H1 (cell line): ENCODE measurements at regions not wholly inside any gene's neighbourhood (a gene's known extent, or its start where the extent isn't known, plus 50 kb on each side); places are given as distances from the start of the nearest gene placed in this dataset.

Experiments
- CTCF ChIA-PET: fragments of 300-600 bp; sonication (Branson Sonifier 250); formaldehyde crosslinking; loops from one replicate; lab custom pipeline; 2021; ENCODE audit not compliant: partially characterized antibody; lab: Charles Lee
- POLR2A ChIA-PET: fragments of 300-600 bp; sonication (Branson Sonifier 250); formaldehyde crosslinking; loops from one replicate; lab custom pipeline; 2021; ENCODE audit warnings: inconsistent platforms; ENCODE audit not compliant: partially characterized antibody; lab: Charles Lee
- DNase-seq, 2 experiments: peaks; one replicate each; pipeline versions ENCODE4 v3.0.0 to v3.0.0-alpha.2; 2010 to 2022; ENCODE audit warnings: low spot score in 2 of 2, low read depth in 1 of 2, mixed read lengths in 1 of 2
- FAIRE-seq: peaks from 2 replicates; lab custom pipeline; 2011; peaks lifted over from hg19 to GRCh38; lab: Jason Lieb, UNC
- H2AFZ ChIP-seq: 2 replicates; pipeline ENCODE4 v1.8.1; 2012; ENCODE audit warnings: low read length, inconsistent platforms
- H2AK5ac ChIP-seq: 2 replicates; pipeline ENCODE4 v1.6.1; 2013; ENCODE audit warnings: low read depth, low read length
- H2BK120ac ChIP-seq: replicated peaks from 2 replicates; pipeline ENCODE3; 2013; ENCODE audit warnings: low read depth, low read length, inconsistent platforms
- H2BK12ac ChIP-seq: 2 replicates; pipeline ENCODE4 v1.6.1; 2013; ENCODE audit warnings: low read depth, low read length
- H2BK15ac ChIP-seq: 2 replicates; pipeline ENCODE4 v1.6.1; 2013; ENCODE audit warnings: low read length
- H2BK20ac ChIP-seq: 2 replicates; pipeline ENCODE4 v1.6.1; 2013; ENCODE audit warnings: low read length
- H2BK5ac ChIP-seq: 2 replicates; pipeline ENCODE4 v1.6.1; 2013; ENCODE audit warnings: low read depth, low read length
- H3K14ac ChIP-seq: 2 replicates; pipeline ENCODE4 v1.6.1; 2013; ENCODE audit warnings: inconsistent platforms; ENCODE audit not compliant: insufficient read length
- H3K18ac ChIP-seq: 2 replicates; pipeline ENCODE4 v1.6.1; 2013; ENCODE audit warnings: low read length; ENCODE audit errors: extremely low read depth
- H3K23ac ChIP-seq: 2 replicates; pipeline ENCODE4 v1.6.1; 2013; ENCODE audit warnings: inconsistent platforms; ENCODE audit not compliant: insufficient read length
- H3K23me2 ChIP-seq: 2 replicates; pipeline ENCODE4 v1.6.1; 2013; ENCODE audit warnings: low read depth, low read length
- H3K27ac ChIP-seq: 2 replicates; pipeline ENCODE4 v1.6.1; 2011; ENCODE audit warnings: low read depth, low read length, inconsistent platforms
- H3K27me3 ChIP-seq, 4 experiments: replicated peaks in 1 of 4; 1 replicate in 1 of 4; 2 replicates in 3 of 4; pipeline versions ENCODE4 v1.6.1 to v1.8.1; 2011 to 2013; ENCODE audit warnings: low read length in 3 of 4, mild to moderate bottlenecking in 3 of 4, inconsistent platforms in 2 of 4, mixed read lengths in 2 of 4, moderate library complexity in 1 of 4; ENCODE audit not compliant: control insufficient read depth in 3 of 4, insufficient read depth in 3 of 4; ENCODE audit errors: extremely low read depth in 1 of 4
- H3K36me3 ChIP-seq, 4 experiments: 2 replicates each; pipeline versions ENCODE4 v1.6.1 to v1.8.1; 2011 to 2013; ENCODE audit warnings: mild to moderate bottlenecking in 4 of 4, low read length in 3 of 4, moderate library complexity in 2 of 4, control low read depth in 1 of 4, inconsistent platforms in 1 of 4; ENCODE audit not compliant: insufficient read depth in 4 of 4, control insufficient read depth in 2 of 4
- H3K4ac ChIP-seq: replicated peaks from 2 replicates; pipeline ENCODE3; 2013; ENCODE audit warnings: low read length, low read depth, mixed read lengths, inconsistent platforms; ENCODE audit not compliant: insufficient read length
- H3K4me1 ChIP-seq, 4 experiments: replicated peaks in 1 of 4; 1 replicate in 1 of 4; 2 replicates in 3 of 4; pipeline versions ENCODE4 v1.6.1 to v1.8.1; 2011 to 2013; ENCODE audit warnings: low read length in 3 of 4, inconsistent platforms in 2 of 4, mixed read lengths in 1 of 4; ENCODE audit not compliant: insufficient read depth in 4 of 4, control insufficient read depth in 3 of 4
- H3K4me2 ChIP-seq, 2 experiments: 2 replicates each; pipeline versions ENCODE4 v1.6.1 to v1.8.1; 2011 to 2013; ENCODE audit warnings: low read depth in 2 of 2, low read length in 2 of 2, control low read depth in 1 of 2, inconsistent platforms in 1 of 2, mild to moderate bottlenecking in 1 of 2; ENCODE audit not compliant: insufficient read depth in 1 of 2
- H3K4me3 ChIP-seq, 4 experiments: fragments of 200-600, 300-600 bp in 1 of 4; sonication (generic), shearing (Covaris generic), sonication (Bioruptor Twin) in 1 of 4; 2 replicates each; pipeline versions ENCODE4 v1.5.1 to v1.8.1; 2011 to 2016; ENCODE audit warnings: low read length in 4 of 4, low read depth in 3 of 4, control low read depth in 2 of 4, inconsistent platforms in 2 of 4, mild to moderate bottlenecking in 2 of 4, mixed read lengths in 1 of 4, moderate library complexity in 1 of 4; ENCODE audit not compliant: insufficient read depth in 2 of 4; ENCODE audit errors: extremely low read depth in 1 of 4
- H3K56ac ChIP-seq: replicated peaks from 2 replicates; pipeline ENCODE3; 2013; ENCODE audit warnings: low read depth, mild to moderate bottlenecking, mixed read lengths, low read length, inconsistent platforms; ENCODE audit not compliant: insufficient read length
- H3K79me1 ChIP-seq: 2 replicates; pipeline ENCODE4 v1.6.1; 2013; ENCODE audit warnings: low read depth, low read length, control low read depth
- H3K79me2 ChIP-seq, 2 experiments: 2 replicates each; pipeline versions ENCODE4 v1.6.1 to v1.8.1; 2012 to 2013; ENCODE audit warnings: low read length in 2 of 2, mild to moderate bottlenecking in 2 of 2, inconsistent platforms in 1 of 2; ENCODE audit not compliant: insufficient read depth in 2 of 2, control insufficient read depth in 1 of 2
- H3K9ac ChIP-seq, 4 experiments: replicated peaks in 1 of 4; 1 replicate in 1 of 4; 2 replicates in 3 of 4; pipeline versions ENCODE4 v1.6.1 to v1.8.1; 2011 to 2013; ENCODE audit warnings: low read depth in 3 of 4, low read length in 3 of 4, control low read depth in 2 of 4, mild to moderate bottlenecking in 2 of 4, moderate library complexity in 2 of 4, inconsistent platforms in 1 of 4; ENCODE audit errors: extremely low read depth in 1 of 4
- H3K9me3 ChIP-seq, 2 experiments: 2 replicates each; pipeline versions ENCODE4 v1.6.1 to v1.8.1; 2012 to 2013; ENCODE audit warnings: mild to moderate bottlenecking in 2 of 2, moderate library complexity in 2 of 2, control low read depth in 1 of 2, inconsistent platforms in 1 of 2, low read depth in 1 of 2, low read length in 1 of 2, mixed read lengths in 1 of 2; ENCODE audit not compliant: insufficient read depth in 2 of 2
- H4K20me1 ChIP-seq, 2 experiments: replicated peaks in 1 of 2; 2 replicates each; pipeline versions ENCODE3 to v1.8.1; 2011 to 2013; ENCODE audit warnings: inconsistent platforms in 2 of 2, low read length in 2 of 2, mild to moderate bottlenecking in 1 of 2; ENCODE audit not compliant: insufficient read depth in 2 of 2, control insufficient read depth in 1 of 2
- H4K5ac ChIP-seq: 2 replicates; pipeline ENCODE4 v1.6.1; 2013; ENCODE audit warnings: low read length, low read depth, mixed read lengths, inconsistent platforms; ENCODE audit not compliant: insufficient read length
- H4K8ac ChIP-seq: 2 replicates; pipeline ENCODE4 v1.8.0; 2013; ENCODE audit warnings: mild to moderate bottlenecking, moderate library complexity, low read length, inconsistent platforms; ENCODE audit not compliant: insufficient read depth; ENCODE audit errors: extremely low read depth
- H4K91ac ChIP-seq: replicated peaks from 2 replicates; pipeline ENCODE3; 2013; ENCODE audit warnings: low read length, mixed read lengths, inconsistent platforms; ENCODE audit not compliant: insufficient read length
- ATF2 ChIP-seq: IDR thresholded peaks from 2 replicates; pipeline ENCODE4 v1.6.1; 2012; ENCODE audit warnings: low read length, inconsistent platforms
- CBX5 ChIP-seq: fragments of 300-800, 300-1000 bp; sonication (generic); IDR thresholded peaks from 2 replicates; pipeline ENCODE4 v1.7.1; 2016; ENCODE audit warnings: antibody characterized with exemption, low read length, low read depth
- CEBPB ChIP-seq: IDR thresholded peaks from 2 replicates; pipeline ENCODE4 v1.6.1; 2012; ENCODE audit warnings: low read depth, low read length
- E2F6 ChIP-seq: IDR thresholded peaks from 2 replicates; pipeline ENCODE4 v1.6.1; 2012; ENCODE audit warnings: inconsistent platforms
- HDAC2 ChIP-seq, 2 experiments: fragments of 300-600 bp in 1 of 2; sonication (generic) in 1 of 2; IDR thresholded peaks; 2 replicates each; pipeline ENCODE4 v1.6.1; 2011 to 2012; ENCODE audit warnings: low read depth in 2 of 2, low read length in 2 of 2, mild to moderate bottlenecking in 2 of 2, moderate library complexity in 2 of 2, borderline replicate concordance in 1 of 2, inconsistent platforms in 1 of 2
- KDM1A ChIP-seq: fragments of 200-600, 300-600 bp; sonication (generic); IDR thresholded peaks from 2 replicates; pipeline ENCODE4 v1.7.1; 2016; ENCODE audit warnings: mild to moderate bottlenecking, low read length, borderline replicate concordance
- RNF2 ChIP-seq: fragments of 200-900, 300-1000 bp; sonication (generic); IDR thresholded peaks from 2 replicates; pipeline ENCODE4 v1.7.1; 2016; ENCODE audit warnings: borderline replicate concordance, low read depth, mild to moderate bottlenecking, antibody characterized with exemption, low read length; ENCODE audit not compliant: poor library complexity, severe bottlenecking; ENCODE audit errors: missing control alignments
- SRF ChIP-seq: IDR thresholded peaks from 2 replicates; pipeline ENCODE4 v1.6.1; 2011; ENCODE audit warnings: mild to moderate bottlenecking, low read depth, low read length, moderate library complexity
- TAF1 ChIP-seq: IDR thresholded peaks from 2 replicates; pipeline ENCODE4 v1.6.1; 2011; ENCODE audit warnings: mild to moderate bottlenecking, low read depth, low read length
- ZNF274 ChIP-seq: IDR thresholded peaks from 2 replicates; pipeline ENCODE4 v1.7.0; 2012; ENCODE audit warnings: low read length, borderline replicate concordance; ENCODE audit errors: extremely low read depth
- WGBS, 2 experiments: shearing (Covaris generic) in 1 of 2; methylation state at CpG; one replicate each; pipeline versions ENCODE4 v1.1.6 to v1.1.7; 2013 to 2015; ENCODE audit warnings: low lambda C conversion rate in 2 of 2, mixed read lengths in 2 of 2, inconsistent platforms in 1 of 2, low coverage in 1 of 2, missing lambda C conversion rate in 1 of 2; ENCODE audit not compliant: insufficient replicate concordance in 2 of 2, insufficient coverage in 1 of 2, insufficient read length in 1 of 2; ENCODE audit errors: extremely low coverage in 1 of 2, missing lambda C conversion rate in 1 of 2; 5-methylcytosine and 5-hydroxymethylcytosine counted together

GRCh38 chr1:187336441-187337168 is 507.9 kb downstream of the PLA2G4A start:
- no peaks in the 10 kb centered on the region for H3K79me1 ChIP-seq
- FAIRE-seq (no peak), DNase-seq (no peak)
- no peak overlapping the region for H3K56ac ChIP-seq
- H3K23me2 ChIP-seq: no peaks in the 10 kb centered on the region
- H3K18ac ChIP-seq: no peak overlapping the region
- no peak overlapping the region for H3K4ac ChIP-seq
- no peak overlapping the region for H3K4me3 ChIP-seq
- no peaks in the 10 kb centered on the region for H4K20me1 ChIP-seq
- no peaks in the 10 kb centered on the region for H3K9me3 ChIP-seq
- ChIA-PET CTCF (no interaction called here), POLR2A (no interaction called here)
- H3K27ac ChIP-seq: no peak overlapping the region
- no peak overlapping the region for H3K14ac ChIP-seq
- H3K9ac ChIP-seq: no peak overlapping the region
- H4K8ac ChIP-seq: no peak overlapping the region
- H2BK15ac ChIP-seq: no peak overlapping the region
- no peak overlapping the region for H2BK120ac ChIP-seq
- H3K4me1 ChIP-seq: peaks cover 0 to 5% (median 0%) of the 10 kb centered on the region in 4 experiments; a peak in 1 of 7 replicates
- H2BK20ac ChIP-seq: no peak overlapping the region
- H3K79me2 ChIP-seq: no peaks in the 10 kb centered on the region
- H2AK5ac ChIP-seq: no peak overlapping the region
- H3K23ac ChIP-seq: no peak overlapping the region
- no peak overlapping the region for H2AFZ ChIP-seq
- H2BK5ac ChIP-seq: no peak overlapping the region
- H3K4me2 ChIP-seq: no peak overlapping the region
- H4K91ac ChIP-seq: no peak overlapping the region
- H2BK12ac ChIP-seq: no peak overlapping the region
- WGBS, 2 experiments: 94% methylated on average over 2 of the region's 2 CpGs; no CpG with 5 or more reads in 1 of the 2 experiments
- no peak overlapping the region for H4K5ac ChIP-seq
- H3K36me3 ChIP-seq: no peaks in the 10 kb centered on the region
- H3K27me3 ChIP-seq: no peaks in the 10 kb centered on the region
- TF ChIP-seq E2F6 (no peak), KDM1A (no peak), SRF (no peak), ZNF274 (no peak), HDAC2 (IDR thresholded peaks at IDR 0.05; ENCODE audit: borderline replicate concordance in 1 of 2, low read depth in 2 of 2, low read length in 2 of 2) (no peak), CEBPB (no peak), RNF2 (no peak), CBX5 (no peak), ATF2 (no peak), TAF1 (no peak)
